Keratinocyte (primary cell): ENCODE measurements at regions not wholly inside any gene's neighbourhood (a gene's known extent, or its start where the extent isn't known, plus 50 kb on each side); places are given as distances from the start of the nearest gene placed in this dataset.
"Not testable (repeated sequence)": the region's sequence is repeated elsewhere in the genome, so short reads cannot be mapped to it uniquely, and the experiment has no call there.

Source experiments
- DNase-seq: peaks from one replicate; pipeline ENCODE4 v3.0.0-alpha.2; 2011; ENCODE audit warnings: low read depth, missing footprints, low spot score
- FAIRE-seq: peaks from 2 replicates; lab custom pipeline; 2011; peaks lifted over from hg19 to GRCh38; lab: Jason Lieb, UNC
- H2AFZ ChIP-seq: 2 replicates; pipeline ENCODE4 v1.6.0; 2012; ENCODE audit warnings: low read length, control low read depth, inconsistent platforms; ENCODE audit not compliant: control insufficient read depth
- H3K27ac ChIP-seq: 2 replicates; pipeline ENCODE4 v1.5.1; 2011; ENCODE audit warnings: low read length; ENCODE audit not compliant: control insufficient read depth, insufficient read depth
- H3K27me3 ChIP-seq: 3 replicates; pipeline ENCODE4 v1.6.0; 2011; ENCODE audit warnings: low read length; ENCODE audit not compliant: control insufficient read depth, insufficient read depth; ENCODE audit errors: extremely low read depth
- H3K36me3 ChIP-seq, 2 experiments: 2 replicates in 1 of 2; 3 replicates in 1 of 2; pipeline ENCODE4 v1.5.1; 2011; ENCODE audit warnings: low read length in 2 of 2, mild to moderate bottlenecking in 1 of 2; ENCODE audit not compliant: control insufficient read depth in 2 of 2, insufficient read depth in 2 of 2; ENCODE audit errors: extremely low read depth in 1 of 2
- H3K4me1 ChIP-seq: 3 replicates; pipeline ENCODE4 v1.5.1; 2011; ENCODE audit warnings: low read length; ENCODE audit not compliant: control insufficient read depth, insufficient read depth; ENCODE audit errors: extremely low read depth
- H3K4me2 ChIP-seq: 3 replicates; pipeline ENCODE4 v1.6.0; 2011; ENCODE audit warnings: low read depth, low read length; ENCODE audit not compliant: control insufficient read depth, insufficient read depth; ENCODE audit errors: extremely low read depth
- H3K4me3 ChIP-seq, 3 experiments: fragments of 200-600 bp in 1 of 3; sonication (generic) in 1 of 3; 2 replicates in 2 of 3; 3 replicates in 1 of 3; pipeline ENCODE4 v1.5.1; 2011 to 2016; ENCODE audit warnings: low read length in 3 of 3, mild to moderate bottlenecking in 3 of 3, control low read depth in 2 of 3, inconsistent platforms in 1 of 3, low read depth in 1 of 3, mixed read lengths in 1 of 3, mixed run types in 1 of 3, moderate library complexity in 1 of 3; ENCODE audit not compliant: control insufficient read depth in 2 of 3, insufficient read depth in 2 of 3; ENCODE audit errors: extremely low read depth in 1 of 3
- H3K79me2 ChIP-seq: 2 replicates; pipeline ENCODE4 v1.6.0; 2012; ENCODE audit warnings: low read length; ENCODE audit not compliant: control insufficient read depth, insufficient read depth
- H3K9ac ChIP-seq: 3 replicates; pipeline ENCODE4 v1.6.0; 2011; ENCODE audit warnings: low read length; ENCODE audit not compliant: control insufficient read depth, insufficient read depth; ENCODE audit errors: extremely low read depth
- H3K9me1 ChIP-seq: 3 replicates; pipeline ENCODE4 v1.6.0; 2011; ENCODE audit warnings: low read length; ENCODE audit not compliant: control insufficient read depth, insufficient read depth; ENCODE audit errors: extremely low read depth
- H3K9me3 ChIP-seq: 2 replicates; pipeline ENCODE4 v1.5.1; 2012; ENCODE audit warnings: low read depth, low read length; ENCODE audit not compliant: control insufficient read depth
- H4K20me1 ChIP-seq: 3 replicates; pipeline ENCODE4 v1.6.0; 2011; ENCODE audit warnings: low read length; ENCODE audit not compliant: control insufficient read depth, insufficient read depth; ENCODE audit errors: extremely low read depth
- EZH2 ChIP-seq: IDR thresholded peaks from one replicate; pipeline ENCODE4 v1.6.1; 2012; ENCODE audit warnings: inconsistent platforms, mild to moderate bottlenecking, low read length, moderate library complexity
- dilution Hi-C: fragments of 300-500 bp; cut with MboI; formaldehyde crosslinking; loops from one replicate; pipeline ENCODE4 v1.7.0; 2020; ENCODE audit warnings: low sequenced_read_pairs; ENCODE audit not compliant: extremely low pct_ligation_motif_present
- TF ChIP-seq, protein P1 (sequence below), 3 experiments: IDR thresholded peaks in 1 of 3; conservative IDR thresholded peaks in 1 of 3; optimal IDR thresholded peaks in 1 of 3; 2 replicates in 2 of 3; 3 replicates in 1 of 3; pipeline versions ENCODE3 to v1.5.1; 2011; ENCODE audit warnings: low read length in 3 of 3, mild to moderate bottlenecking in 3 of 3, moderate library complexity in 2 of 3, control low read depth in 1 of 3, inconsistent platforms in 1 of 3; ENCODE audit not compliant: insufficient read depth in 2 of 3; ENCODE audit errors: extremely low read depth in 1 of 3

DNA sequence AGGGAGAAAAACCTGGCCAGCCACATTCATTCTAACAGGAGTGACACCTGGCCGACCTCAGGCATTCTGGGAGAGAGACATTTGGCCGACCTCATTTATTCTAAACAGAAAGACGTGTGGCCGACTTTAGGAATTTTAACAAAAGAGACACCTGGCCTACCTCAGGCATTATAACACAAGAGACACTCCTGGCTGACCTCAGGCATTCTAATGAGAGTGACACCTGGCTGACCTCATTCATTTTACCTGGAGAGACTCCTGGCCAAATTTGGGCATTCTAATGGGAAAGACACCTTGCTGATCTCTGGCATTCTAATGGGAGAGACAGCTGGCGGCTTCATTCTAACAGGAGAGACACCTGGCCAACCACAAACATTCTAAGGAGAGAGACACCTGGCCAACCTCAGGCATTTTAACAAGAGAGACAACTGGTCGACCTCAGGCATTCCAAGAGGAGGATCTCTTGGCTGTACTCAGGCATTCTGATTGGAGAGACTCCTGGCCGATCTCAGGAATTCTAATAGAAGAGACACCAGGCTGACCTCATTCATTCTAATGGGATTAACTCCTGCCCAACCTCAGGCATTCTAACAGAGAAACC is 1353.9 kb downstream of the UQCRFS1 start:
- H3K9me3 ChIP-seq, result peaks cover 2% of the 10 kb centered on the region
- no peak for DNase-seq
- H3K9me1 ChIP-seq, result no peaks in the 10 kb centered on the region
- no peak overlapping the region for H3K4me2 ChIP-seq
- H3K79me2 ChIP-seq, result no peaks in the 10 kb centered on the region
- no peak overlapping the region for H3K4me3 ChIP-seq
- no peak overlapping the region for H2AFZ ChIP-seq
- no peak overlapping the region for H3K9ac ChIP-seq
- TF ChIP-seq, protein P1, sequence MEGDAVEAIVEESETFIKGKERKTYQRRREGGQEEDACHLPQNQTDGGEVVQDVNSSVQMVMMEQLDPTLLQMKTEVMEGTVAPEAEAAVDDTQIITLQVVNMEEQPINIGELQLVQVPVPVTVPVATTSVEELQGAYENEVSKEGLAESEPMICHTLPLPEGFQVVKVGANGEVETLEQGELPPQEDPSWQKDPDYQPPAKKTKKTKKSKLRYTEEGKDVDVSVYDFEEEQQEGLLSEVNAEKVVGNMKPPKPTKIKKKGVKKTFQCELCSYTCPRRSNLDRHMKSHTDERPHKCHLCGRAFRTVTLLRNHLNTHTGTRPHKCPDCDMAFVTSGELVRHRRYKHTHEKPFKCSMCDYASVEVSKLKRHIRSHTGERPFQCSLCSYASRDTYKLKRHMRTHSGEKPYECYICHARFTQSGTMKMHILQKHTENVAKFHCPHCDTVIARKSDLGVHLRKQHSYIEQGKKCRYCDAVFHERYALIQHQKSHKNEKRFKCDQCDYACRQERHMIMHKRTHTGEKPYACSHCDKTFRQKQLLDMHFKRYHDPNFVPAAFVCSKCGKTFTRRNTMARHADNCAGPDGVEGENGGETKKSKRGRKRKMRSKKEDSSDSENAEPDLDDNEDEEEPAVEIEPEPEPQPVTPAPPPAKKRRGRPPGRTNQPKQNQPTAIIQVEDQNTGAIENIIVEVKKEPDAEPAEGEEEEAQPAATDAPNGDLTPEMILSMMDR (optimal IDR thresholded peaks at IDR 0.05 in 1 of 3, IDR thresholded peaks at IDR 0.05 in 1 of 3, conservative IDR thresholded peaks at IDR 0.05 in 1 of 3; ENCODE audit: extremely low read depth in 1 of 3, insufficient read depth in 2 of 3, low read length in 3 of 3), result no peak
- TF ChIP-seq EZH2, result no peak
- no peak overlapping the region for H3K27ac ChIP-seq
- no peak for FAIRE-seq
- dilution Hi-C loops, result no loop called here
- H3K4me1 ChIP-seq, result no peaks in the 10 kb centered on the region
- no peaks in the 10 kb centered on the region for H4K20me1 ChIP-seq
- H3K27me3 ChIP-seq, result no peaks in the 10 kb centered on the region
- H3K36me3 ChIP-seq, result no peaks in the 10 kb centered on the region

DNA sequence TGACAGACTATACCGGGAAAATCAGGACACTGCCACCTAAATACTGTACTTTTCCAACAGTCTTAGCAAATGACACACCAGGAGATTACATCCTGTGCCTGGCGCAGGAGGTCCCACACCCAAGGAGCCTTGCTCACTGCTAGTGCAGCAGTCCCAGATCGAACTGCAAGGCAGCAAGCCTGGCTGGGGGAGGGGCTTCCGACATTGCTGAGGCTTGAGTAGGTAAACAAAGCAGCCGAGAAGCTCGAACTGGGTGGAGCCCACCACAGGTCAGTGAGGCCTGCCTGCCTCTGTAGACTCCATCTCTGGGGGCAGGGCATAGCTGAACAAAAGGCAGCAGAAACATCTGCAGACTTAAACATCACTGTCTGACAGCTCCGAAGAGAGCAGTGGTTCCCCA is 1360.0 kb downstream of the UQCRFS1 start:
- DNase-seq, H3K27me3 ChIP-seq, H3K4me1 ChIP-seq, H3K79me2 ChIP-seq, H4K20me1 ChIP-seq, H3K4me2 ChIP-seq, dilution Hi-C loops, H3K9me1 ChIP-seq, FAIRE-seq, H3K27ac ChIP-seq, H3K9ac ChIP-seq, H3K4me3 ChIP-seq, H3K9me3 ChIP-seq, H3K36me3 ChIP-seq, H2AFZ ChIP-seq: not testable (repeated sequence)

DNA sequence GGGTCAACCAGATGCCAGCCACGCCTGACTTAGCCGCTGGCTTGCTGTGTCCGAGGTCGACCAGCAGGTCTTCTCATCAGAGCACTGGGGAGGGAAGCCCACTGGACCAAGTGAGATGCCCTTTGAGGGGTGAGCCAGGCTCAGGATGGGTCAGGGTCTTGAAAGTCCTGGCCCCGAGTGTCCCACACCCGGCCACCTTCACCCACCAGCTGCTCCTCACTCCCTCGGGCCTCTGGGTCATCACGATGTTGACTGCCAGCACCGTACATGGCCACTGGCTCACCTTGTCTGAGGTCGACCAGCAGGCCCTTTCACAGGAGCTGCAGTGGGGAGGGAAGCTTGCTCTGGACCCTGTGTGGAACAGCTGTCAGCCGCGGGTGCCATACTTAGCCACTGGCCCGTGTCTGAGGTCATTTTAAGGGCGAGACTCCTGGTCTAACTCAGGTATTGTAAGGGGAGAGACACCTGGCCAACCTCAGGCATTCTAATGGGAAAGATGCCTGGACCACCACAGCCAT is 1361.3 kb downstream of the UQCRFS1 start:
- Histone ChIP-seq H3K27me3 (no peaks in the 10 kb centered on the region), H4K20me1 (no peaks in the 10 kb centered on the region), H3K9ac (no peak overlapping the region), H3K79me2 (no peaks in the 10 kb centered on the region), H3K9me1 (no peaks in the 10 kb centered on the region), H3K4me3 (no peak overlapping the region), H2AFZ (no peak overlapping the region), H3K4me1 (no peaks in the 10 kb centered on the region), H3K36me3 (no peaks in the 10 kb centered on the region), H3K9me3 (peaks cover 8% of the 10 kb centered on the region), H3K27ac (no peak overlapping the region), H3K4me2 (no peak overlapping the region)
- DNase-seq, result no peak
- dilution Hi-C loops, result no loop called here
- FAIRE-seq, result no peak
- TF ChIP-seq, protein P1 (optimal IDR thresholded peaks at IDR 0.05 in 1 of 3, IDR thresholded peaks at IDR 0.05 in 1 of 3, conservative IDR thresholded peaks at IDR 0.05 in 1 of 3; ENCODE audit: extremely low read depth in 1 of 3, insufficient read depth in 2 of 3, low read length in 3 of 3), result no peak
